ENCODE measurements at regions not wholly inside any gene's neighbourhood (a gene's known extent, or its start where the extent isn't known, plus 50 kb on each side); places are given as distances from the start of the nearest gene placed in this dataset.
"Not testable (repeated sequence)": the region's sequence is repeated elsewhere in the genome, so short reads cannot be mapped to it uniquely, and the experiment has no call there.

DNA sequence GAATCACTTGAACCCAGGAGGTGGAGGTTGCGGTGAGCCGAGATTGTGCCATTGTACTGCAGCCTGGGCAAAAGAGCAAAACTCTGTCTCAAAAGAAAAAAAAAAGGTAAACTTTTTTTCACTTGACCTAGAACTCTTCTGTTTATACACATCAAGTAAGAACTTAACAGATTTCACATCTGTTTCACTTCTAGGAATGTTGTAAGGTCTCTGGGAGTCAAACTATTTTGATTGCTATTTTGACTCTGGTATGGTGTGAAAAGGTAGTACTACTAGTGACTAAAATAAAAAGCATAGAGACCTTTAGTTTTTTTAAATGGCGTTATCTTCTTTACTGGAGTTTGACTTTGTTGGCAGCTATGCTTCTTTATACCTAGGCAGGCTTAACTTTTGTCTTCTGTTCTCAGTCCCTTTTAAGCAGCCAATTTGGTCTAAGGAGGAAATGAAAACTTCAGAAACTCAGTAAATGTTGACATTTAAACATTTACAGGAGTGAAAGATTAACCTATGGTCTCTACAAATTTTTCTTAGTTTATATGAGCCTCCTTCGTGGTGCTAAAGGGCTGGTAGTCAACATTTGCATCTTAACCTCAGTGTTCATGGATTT, 84.7 kb downstream of the METTL2B start:
- DNase-seq (ENCODE audit: low read depth) = not testable (repeated sequence)

DNA sequence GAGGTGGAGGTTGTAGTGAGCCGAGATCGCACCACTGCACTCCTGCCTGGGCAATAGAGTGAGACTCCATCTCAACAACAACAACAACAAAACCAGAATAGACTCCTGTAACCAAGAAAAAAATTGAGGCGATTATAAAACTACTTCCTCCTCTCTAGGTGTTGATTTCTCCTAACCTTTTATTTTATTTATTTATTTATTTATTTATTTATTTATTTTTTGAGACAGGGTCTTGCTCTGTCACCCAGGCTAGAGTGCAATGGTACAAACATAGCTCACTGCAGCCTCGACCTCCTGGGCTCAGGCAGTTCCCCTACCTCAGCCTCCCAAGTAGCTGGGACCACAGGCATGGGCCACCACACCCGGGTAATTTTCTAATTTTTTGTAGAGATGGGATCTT, 86.2 kb downstream of the METTL2B start:
- not testable (repeated sequence) for DNase-seq (ENCODE audit: low read depth)

DNA sequence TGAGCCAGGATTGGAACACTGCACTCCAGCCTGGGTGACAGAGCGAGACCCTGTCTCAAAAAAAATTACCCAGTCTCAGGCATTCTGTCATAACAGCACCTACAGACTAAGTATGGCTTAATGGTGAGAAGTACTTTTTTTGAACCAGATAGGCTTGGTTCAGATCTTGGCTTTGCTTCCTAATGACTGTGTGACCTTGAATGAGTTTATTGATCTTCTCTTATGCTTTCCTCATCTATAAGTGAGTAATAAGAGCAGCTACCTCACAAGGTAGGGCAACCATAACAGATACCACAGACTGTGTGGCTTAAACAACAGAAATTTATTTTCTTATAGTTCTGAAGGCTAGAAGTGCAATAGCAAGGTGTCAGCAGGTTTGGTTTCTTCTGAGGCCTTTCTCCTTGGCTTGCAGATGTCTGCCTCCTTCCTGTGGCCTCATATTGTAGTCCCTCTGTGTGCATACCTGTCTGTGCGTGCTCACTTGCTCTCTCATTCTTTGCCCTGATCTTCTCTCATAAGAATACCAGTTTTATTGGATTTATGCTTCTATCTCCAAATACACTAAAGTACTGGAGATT, 87.7 kb downstream of the METTL2B start:
- not testable (repeated sequence) for DNase-seq (ENCODE audit: low read depth)

DNA sequence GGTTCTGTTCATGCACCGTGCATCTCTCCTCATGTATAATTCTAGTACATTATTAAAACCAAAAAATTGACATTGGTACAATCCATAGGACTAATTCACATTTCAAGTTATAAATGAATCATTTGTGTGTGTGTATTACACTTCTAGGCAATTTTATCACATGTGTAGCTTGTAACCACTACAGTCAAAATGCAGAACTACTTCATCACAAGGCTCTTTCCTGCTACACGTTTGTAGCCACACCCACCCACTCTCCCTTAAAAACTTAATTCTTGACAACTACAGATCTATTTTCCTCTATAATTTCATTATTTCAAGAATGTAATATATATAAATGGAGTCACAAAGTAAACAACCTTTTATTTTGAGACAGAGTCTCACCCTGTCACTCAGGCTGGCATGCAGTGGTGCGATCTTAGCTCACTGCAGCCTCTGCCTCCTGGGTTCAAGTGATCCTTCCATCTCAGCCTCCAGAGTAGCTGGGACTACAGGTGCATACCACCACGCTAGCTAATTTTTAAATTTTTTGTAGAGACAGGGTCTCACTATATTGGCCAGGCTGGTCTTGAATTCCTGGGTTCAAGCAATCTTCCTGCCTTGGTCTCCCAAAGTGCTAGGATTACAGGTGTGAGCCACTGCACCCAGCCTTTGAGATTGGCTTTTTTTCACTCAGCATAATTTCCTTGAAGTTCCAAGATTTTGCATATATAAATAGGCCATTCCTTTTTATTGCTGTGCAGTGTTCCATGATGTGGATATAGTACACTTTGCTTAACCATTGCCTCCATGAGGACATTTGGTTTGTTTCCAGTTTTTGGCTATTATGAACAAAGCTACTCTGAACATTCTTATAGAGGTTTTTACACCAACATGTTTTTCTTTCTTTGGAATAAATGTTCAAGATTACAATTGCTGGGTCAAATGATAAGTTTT, 88.7 kb downstream of the METTL2B start:
- not testable (repeated sequence) for DNase-seq (ENCODE audit: low read depth)

DNA sequence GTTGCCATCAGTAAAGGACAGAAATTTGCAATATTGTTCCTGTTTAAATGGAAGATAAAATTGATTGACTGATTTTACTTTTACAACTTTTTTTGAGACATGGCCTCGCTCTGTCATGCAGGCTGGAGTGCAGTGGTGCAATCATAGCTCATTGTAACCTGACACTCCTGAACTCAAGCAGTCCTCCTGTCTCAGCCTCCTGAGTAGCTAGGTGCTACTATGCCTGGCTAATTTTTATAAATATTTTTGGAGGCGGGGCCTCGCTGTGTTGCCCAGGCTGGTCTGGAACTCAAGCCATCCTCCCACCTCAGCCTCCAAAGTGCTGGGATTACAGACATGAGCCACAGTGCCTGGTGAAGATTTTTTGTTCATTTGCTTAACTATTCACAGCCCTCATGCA, 96.8 kb upstream of the GARIN1A start:
- not testable (repeated sequence) for DNase-seq (ENCODE audit: low read depth)

DNA sequence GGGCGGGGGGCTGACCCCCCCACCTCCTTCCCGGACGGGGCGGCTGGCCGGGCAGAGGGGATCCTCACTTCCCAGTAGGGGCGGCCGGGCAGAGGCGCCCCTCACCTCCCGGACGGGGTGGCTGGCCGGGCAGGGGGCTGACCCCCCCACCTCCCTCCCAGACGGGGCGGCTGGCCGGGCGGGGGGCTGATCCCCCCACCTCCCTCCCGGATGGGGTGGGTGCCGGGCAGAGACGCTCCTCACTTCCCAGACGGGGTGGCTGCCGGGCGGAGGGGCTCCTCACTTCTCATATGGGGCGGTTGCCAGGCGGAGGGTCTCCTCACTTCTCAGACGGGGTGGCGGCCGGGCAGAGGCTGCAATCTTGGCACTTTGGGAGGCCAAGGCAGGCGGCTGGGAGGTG, 95.1 kb upstream of the GARIN1A start:
- DNase-seq (ENCODE audit: low read depth) = not testable (repeated sequence)

DNA sequence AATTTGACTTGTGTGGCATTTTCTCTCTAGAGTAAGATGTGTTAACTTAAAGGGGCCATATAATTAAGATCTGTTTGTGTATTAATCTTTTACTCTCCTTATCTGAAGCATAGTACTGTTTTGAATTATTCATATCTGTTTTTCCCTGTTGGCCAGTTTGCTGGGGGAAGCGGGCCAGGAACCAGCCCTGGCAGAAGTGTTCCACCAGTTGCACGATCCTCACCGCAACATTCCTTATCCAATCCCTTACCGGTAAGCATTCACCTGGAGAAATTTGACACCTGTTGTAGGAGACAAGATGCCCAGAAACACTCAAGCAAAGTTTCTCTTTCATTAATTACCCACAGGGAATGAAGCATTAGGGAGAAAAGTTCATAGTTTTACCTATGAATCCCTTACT, 92.2 kb upstream of the GARIN1A start:
- DNase-seq (ENCODE audit: low read depth) = not testable (repeated sequence)

DNA sequence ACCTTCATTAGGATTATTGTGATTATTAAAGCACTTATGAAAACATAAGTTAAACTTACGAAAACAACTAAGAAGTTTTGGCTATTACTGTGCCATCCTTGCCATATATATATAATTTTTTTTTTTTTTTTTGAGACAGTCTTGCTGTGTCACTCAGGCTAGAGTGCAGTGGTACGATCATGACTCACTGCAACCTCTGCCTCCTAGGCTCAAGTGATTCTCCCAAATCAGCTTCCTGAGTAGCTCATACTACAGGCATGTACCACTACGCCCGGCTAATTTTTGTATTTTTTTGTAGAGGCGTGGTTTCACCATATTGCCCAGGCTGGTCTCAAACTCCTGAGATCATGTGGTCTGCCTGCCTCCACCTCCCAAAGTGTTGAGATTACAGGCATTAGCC, 91.0 kb upstream of the GARIN1A start:
- not testable (repeated sequence) for DNase-seq (ENCODE audit: low read depth)

DNA sequence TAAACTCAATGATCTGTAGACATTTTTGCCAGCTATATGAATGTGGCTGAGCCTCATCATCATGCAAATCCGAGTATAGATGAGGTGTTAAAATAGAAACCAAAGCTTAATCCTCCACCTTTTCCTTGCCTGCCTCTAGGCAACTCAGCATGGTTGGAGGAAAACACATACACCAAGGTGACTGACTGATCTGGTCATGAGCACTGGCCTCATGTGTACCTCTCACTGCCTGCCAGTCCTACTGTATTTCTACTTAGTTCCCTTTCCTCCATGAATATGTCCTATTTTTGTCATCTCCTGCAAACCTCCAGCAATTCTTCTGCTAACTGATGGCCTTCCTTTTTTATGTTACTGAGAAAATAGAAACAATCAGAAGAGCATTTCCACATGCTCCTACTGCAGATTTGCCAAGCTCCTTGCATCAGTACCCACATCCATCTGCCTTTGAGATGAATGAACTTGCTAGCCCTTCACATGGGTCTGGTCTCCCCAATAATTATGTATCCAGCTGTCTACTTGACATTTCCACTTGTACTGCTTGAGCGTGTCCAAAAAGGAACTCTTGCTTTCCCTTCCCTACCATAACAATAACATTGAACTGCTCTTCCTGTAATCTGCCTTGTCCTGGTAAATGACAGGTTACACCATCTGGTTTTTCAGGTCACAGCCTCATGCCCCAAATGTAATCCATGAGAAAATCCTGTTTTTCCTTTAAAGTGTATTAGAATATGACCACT, 90.1 kb upstream of the GARIN1A start:
- not testable (repeated sequence) for DNase-seq (ENCODE audit: low read depth)

DNA sequence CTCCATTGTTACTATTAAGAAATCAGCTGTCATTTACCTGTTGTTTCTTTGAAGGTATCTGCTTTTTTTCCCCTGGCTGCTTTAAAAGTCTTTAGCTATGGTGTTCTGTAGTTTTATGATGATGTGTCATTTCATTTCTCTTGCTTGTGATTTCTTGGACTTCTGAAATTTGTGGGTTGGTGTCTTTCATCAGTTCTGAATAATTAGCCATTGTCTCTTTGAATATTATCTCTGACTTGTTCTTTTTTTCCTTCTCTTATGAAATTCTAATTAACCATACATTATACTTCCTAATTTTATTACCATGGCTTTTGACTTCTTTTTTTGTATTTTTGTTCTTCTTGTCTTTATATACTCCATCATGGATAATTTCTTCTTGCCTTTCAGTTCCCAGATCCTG, 85.4 kb upstream of the GARIN1A start:
- DNase-seq (ENCODE audit: low read depth) = not testable (repeated sequence)

DNA sequence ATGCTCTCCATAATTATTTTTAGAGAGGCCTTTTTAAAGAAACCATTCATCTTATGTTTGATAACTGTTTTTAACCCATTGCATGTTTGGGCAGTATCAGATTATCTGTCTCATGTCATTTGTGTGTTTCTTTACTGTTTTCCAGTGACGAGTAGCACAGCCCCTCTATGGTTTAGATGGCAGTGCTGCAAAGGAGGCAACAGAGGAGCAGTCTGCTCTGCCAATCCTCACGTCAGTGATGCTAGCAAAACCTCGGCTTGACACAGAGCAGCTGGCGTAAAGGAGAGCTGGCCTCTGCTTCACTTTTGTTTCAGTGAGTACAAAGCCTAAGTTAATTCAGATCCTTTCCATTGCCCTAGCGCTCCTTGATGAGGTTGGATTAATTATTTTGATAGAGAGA, 80.4 kb upstream of the GARIN1A start:
- DNase-seq (ENCODE audit: low read depth) = no peak

DNA sequence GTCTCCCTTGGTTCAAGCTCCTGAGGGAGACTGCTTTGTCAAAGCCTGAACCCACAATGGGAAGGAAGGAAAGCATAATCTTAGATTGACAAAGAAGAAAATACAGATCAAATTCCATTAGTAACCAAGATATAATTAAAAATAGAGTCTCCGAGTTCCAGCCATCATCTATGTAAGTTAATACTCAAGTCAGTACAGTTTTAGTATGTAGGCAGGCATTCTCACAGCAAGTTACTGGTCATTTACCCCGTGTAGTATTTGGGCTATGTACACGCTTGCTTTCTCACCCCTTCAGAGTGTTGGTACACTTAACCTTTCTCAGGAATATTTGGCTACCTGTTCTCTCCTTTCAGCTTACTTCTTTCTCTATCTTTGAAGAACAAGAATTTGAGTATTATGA, 79.9 kb upstream of the GARIN1A start:
- not testable (repeated sequence) for DNase-seq (ENCODE audit: low read depth)

DNA sequence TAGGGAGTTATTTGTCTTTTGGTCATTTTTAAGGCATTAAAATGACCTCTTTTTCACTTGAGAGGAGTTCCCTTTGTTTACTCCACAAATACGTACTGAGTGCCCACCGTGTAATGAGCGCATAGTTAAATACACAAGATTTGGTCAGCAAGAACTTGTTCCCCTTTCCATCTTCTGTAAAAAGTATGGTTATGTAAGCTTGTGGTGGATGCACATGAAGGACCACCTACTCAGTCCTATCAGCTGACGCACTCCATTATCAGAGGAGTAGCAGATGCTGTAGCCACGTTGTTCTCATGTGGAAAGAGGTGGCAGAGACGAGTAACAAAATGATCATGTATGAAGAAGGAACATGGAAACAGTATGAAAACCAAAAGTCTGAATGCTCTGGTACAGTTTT, 78.0 kb upstream of the GARIN1A start:
- DNase-seq (ENCODE audit: low read depth) = not testable (repeated sequence)

DNA sequence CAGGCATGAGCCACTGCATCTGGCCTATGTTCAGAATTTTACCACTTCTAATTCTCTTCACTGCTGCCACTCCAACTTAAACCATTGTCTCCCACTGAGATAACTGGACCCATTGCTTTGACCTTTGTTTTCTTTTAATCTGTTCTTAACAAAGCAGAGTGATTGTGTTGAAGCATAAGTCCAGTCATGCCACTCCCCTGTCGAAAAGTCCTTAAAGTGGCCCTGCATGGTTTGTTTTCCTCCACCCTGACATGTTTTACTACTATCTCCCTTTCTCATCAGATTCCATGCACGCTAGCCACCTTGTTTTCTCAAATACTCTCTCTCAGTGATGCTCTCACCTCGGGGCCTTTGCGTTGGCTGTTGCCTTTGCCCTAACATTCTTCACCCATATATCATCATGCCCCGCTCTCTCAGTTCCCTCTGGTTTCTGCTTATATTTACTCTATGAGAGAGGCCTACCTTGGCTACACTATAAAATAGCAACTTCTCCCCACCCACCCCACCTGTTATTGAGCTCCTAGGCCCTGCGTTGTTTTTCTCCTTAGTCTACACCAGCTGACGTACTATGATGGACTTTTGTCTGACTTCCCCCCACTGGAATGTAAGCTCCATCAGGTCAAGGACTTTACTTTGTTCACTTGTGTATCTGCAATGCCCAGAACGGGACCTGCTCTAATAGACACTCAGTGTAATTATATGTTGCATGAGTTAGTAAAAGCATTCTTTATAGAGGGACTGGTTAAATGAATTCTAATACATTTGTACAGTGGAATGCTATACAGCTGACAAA, 75.6 kb upstream of the GARIN1A start:
- not testable (repeated sequence) for DNase-seq (ENCODE audit: low read depth)

DNA sequence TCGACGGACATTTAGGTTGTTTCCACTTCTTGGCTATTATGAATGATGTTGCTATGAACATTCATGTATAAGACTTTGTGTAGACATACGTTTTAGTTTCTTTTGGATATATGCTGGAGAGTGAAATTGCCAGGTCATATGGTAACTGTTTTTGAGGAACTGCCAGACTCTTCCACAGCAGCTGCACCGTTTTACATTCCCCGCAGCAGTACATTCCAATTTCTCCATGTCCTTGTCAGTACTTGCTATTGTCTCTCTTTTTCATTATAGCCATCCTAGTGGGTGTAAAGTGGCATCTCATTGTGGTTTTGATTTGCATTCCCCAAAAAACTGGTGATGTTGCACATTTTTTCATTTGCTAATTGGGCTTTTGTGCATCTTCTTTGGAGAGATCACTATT, 73.1 kb upstream of the GARIN1A start:
- not testable (repeated sequence) for DNase-seq (ENCODE audit: low read depth)

DNA sequence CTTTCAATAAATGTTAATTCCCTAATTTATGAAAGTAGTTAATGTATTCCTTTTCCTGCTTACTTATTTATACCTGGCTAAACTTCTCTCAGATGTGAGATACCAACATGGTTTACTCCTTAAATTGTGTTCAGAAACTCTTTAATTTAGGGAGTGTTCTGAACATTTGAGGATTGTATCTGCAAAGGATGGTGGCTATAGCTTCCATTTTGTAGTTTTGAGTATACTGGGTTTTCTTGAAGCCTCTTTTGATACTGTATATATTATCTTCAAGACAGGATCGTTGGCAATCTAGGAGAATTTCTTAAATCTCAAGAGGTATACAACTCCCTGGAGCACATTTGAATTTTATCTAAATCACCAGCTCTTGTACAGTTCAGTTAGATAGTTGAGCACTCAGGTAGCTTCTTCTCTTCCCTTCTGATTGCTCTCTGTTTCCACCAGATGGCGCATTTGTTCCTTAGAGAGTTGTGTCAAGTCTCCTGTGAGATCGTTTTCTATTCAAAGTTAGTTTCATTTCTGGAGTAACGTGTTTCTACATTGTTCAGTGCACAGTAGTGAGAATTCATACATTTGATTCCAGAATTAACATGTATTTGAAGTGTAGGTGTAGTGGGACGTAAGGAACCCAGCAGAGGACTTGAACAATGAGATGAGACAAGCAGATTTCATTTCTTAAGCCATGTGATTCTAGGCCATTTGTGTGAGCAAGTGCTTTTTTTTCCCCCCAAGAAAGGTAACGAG, 63.2 kb upstream of the GARIN1A start:
- peak; percentile 21 for DNase-seq (ENCODE audit: low read depth)

DNA sequence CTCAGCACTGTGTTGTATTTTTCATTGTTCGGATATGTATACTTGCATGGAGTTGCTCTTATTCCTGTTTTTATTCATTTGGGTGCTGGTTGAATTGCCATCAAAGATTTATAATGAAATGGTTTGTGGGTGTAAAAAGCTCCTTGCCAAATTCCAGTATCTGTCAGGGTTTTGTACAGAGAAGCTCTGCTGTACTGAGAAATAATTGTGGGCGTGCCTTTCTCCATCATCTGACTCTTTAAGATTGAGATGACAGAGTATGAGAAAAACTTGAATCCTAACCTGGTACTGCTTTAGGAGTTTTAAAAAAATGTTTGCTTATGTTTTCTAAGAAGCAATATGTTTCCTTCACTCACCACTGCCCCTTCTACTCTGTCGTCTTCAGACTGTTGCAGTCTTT, 58.7 kb upstream of the GARIN1A start:
- not testable (repeated sequence) for DNase-seq (ENCODE audit: low read depth)

DNA sequence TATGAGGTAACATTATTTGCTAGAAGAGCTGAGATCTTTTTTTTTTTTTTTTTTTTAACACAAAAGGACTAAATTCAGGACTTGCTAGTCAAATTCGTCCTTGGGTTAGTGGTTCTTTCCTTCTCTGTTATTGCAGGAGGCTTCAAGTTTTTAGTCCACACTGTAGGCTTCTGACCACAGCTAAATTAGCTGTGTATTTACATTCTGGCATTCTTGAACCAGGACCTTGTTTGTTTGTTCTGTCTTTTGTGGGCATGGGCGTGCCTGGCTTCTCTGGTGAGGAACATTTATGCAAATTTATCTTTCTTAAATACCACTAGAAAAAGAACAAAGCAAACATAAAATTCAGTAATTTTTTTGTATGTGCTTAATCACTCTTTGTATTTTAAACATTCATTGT, 57.3 kb upstream of the GARIN1A start:
- DNase-seq (ENCODE audit: low read depth) = not testable (repeated sequence)

DNA sequence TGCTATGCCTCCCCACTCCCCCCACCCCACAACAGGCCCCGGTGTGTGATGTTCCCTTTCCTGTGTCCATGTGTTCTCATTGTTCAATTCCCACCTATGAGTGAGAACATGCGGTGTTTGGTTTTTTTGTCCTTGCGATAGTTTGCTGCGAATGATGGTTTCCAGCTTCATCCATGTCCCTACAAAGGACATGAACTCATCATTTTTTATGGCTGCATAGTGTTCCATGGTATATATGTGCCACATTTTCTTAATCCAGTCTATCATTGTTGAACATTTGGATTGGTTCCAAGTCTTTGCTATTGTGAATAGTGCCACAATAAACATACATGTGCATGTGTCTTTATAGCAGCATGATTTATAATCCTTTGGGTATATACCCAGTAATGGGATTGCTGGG, 55.3 kb upstream of the GARIN1A start:
- DNase-seq (ENCODE audit: low read depth) = not testable (repeated sequence)
